ENCODE measurements at regions not wholly inside any gene's neighbourhood (a gene's known extent, or its start where the extent isn't known, plus 50 kb on each side); places are given as distances from the start of the nearest gene placed in this dataset.

GRCh38 chr15:94607176-94607654 is 375.9 kb downstream of the MCTP2 start:
- no peak for FAIRE-seq

- FAIRE-seq = no peak
These were observed 378.7 kb downstream of the MCTP2 start for GRCh38 chr15:94610069-94610468.

GRCh38 chr15:94610485-94610884 is 379.1 kb downstream of the MCTP2 start:
- no peak for FAIRE-seq

- no peak for FAIRE-seq
These were observed 380.3 kb downstream of the MCTP2 start for GRCh38 chr15:94611656-94612055.

GRCh38 chr15:94615688-94616087 is 384.3 kb downstream of the MCTP2 start:
- FAIRE-seq = no peak

- FAIRE-seq = no peak
These were observed 389.3 kb downstream of the MCTP2 start for GRCh38 chr15:94620632-94621031.

GRCh38 chr15:94621736-94622135 is 390.4 kb downstream of the MCTP2 start:
- no peak for FAIRE-seq

- FAIRE-seq = no peak
These were observed 395.6 kb downstream of the MCTP2 start for GRCh38 chr15:94626949-94627348.

GRCh38 chr15:94631608-94632007 is 400.2 kb downstream of the MCTP2 start:
- FAIRE-seq = no peak

GRCh38 chr15:94638183-94638582 is 406.8 kb downstream of the MCTP2 start:
- no peak for FAIRE-seq

- no peak for FAIRE-seq
These were observed 408.3 kb downstream of the MCTP2 start for GRCh38 chr15:94639701-94640100.

GRCh38 chr15:94644433-94644832 is 413.1 kb downstream of the MCTP2 start:
- FAIRE-seq = no peak

GRCh38 chr15:94653071-94653470 is 421.7 kb downstream of the MCTP2 start:
- FAIRE-seq = no peak

GRCh38 chr15:94655249-94655880 is 424.0 kb downstream of the MCTP2 start:
- no peak for FAIRE-seq

- no peak for FAIRE-seq
These were observed 434.5 kb downstream of the MCTP2 start for GRCh38 chr15:94665676-94666441.

GRCh38 chr15:94666553-94666952 is 435.2 kb downstream of the MCTP2 start:
- FAIRE-seq = no peak

- no peak for FAIRE-seq
These were observed 435.7 kb downstream of the MCTP2 start for GRCh38 chr15:94667109-94667508.

GRCh38 chr15:94670438-94671034 is 439.2 kb downstream of the MCTP2 start:
- FAIRE-seq = peak; percentile 68

GRCh38 chr15:94671858-94672532 is 440.6 kb downstream of the MCTP2 start:
- no peak for FAIRE-seq

- no peak for FAIRE-seq
These were observed 442.4 kb downstream of the MCTP2 start for GRCh38 chr15:94673801-94674200.

- FAIRE-seq = no peak
These were observed 442.9 kb downstream of the MCTP2 start for GRCh38 chr15:94674296-94674695.

- no peak for FAIRE-seq
These were observed 445.9 kb downstream of the MCTP2 start for GRCh38 chr15:94677202-94677790.

- FAIRE-seq = no peak
These were observed 450.8 kb downstream of the MCTP2 start for GRCh38 chr15:94682171-94682570.

Measured in islet of Langerhans (tissue), 1 donor.